ENCODE measurements at regions not wholly inside any gene's neighbourhood (a gene's known extent, or its start where the extent isn't known, plus 50 kb on each side); places are given as distances from the start of the nearest gene placed in this dataset.

- no peak for DNase-seq (ENCODE audit: low read depth)
These were observed 112.4 kb upstream of the APC start for GRCh38 chr5:112625246-112625645.

GRCh38 chr5:112625689-112626438, 111.8 kb upstream of the APC start:
- DNase-seq (ENCODE audit: low read depth): no peak

GRCh38 chr5:112626715-112627114, 111.0 kb upstream of the APC start:
- DNase-seq (ENCODE audit: low read depth): no peak

- DNase-seq (ENCODE audit: low read depth): no peak
These were observed 109.3 kb upstream of the APC start for GRCh38 chr5:112628214-112628980.

- no peak for DNase-seq (ENCODE audit: low read depth)
These were observed 107.3 kb upstream of the APC start for GRCh38 chr5:112630246-112631009.

- no peak for DNase-seq (ENCODE audit: low read depth)
These were observed 103.5 kb upstream of the APC start for GRCh38 chr5:112634166-112634565.

- DNase-seq (ENCODE audit: low read depth): no peak
These were observed 102.9 kb upstream of the APC start for GRCh38 chr5:112634796-112635195.

GRCh38 chr5:112635276-112635675, 102.4 kb upstream of the APC start:
- DNase-seq (ENCODE audit: low read depth): no peak

- no peak for DNase-seq (ENCODE audit: low read depth)
These were observed 101.6 kb upstream of the APC start for GRCh38 chr5:112635771-112636731.

- no peak for DNase-seq (ENCODE audit: low read depth)
These were observed 100.9 kb upstream of the APC start for GRCh38 chr5:112636751-112637150.

GRCh38 chr5:112637343-112637742, 100.3 kb upstream of the APC start:
- no peak for DNase-seq (ENCODE audit: low read depth)

- DNase-seq (ENCODE audit: low read depth): no peak
These were observed 97.1 kb upstream of the APC start for GRCh38 chr5:112640546-112640945.

- DNase-seq (ENCODE audit: low read depth): no peak
These were observed 96.1 kb upstream of the APC start for GRCh38 chr5:112641515-112642110.

- DNase-seq (ENCODE audit: low read depth): no peak
These were observed 94.8 kb upstream of the APC start for GRCh38 chr5:112642885-112643284.

- DNase-seq (ENCODE audit: low read depth): no peak
These were observed 94.2 kb upstream of the APC start for GRCh38 chr5:112643339-112643971.

- no peak for DNase-seq (ENCODE audit: low read depth)
These were observed 91.3 kb upstream of the APC start for GRCh38 chr5:112646139-112646936.

GRCh38 chr5:112647428-112647827, 90.3 kb upstream of the APC start:
- no peak for DNase-seq (ENCODE audit: low read depth)

- DNase-seq (ENCODE audit: low read depth): no peak
These were observed 89.4 kb upstream of the APC start for GRCh38 chr5:112648264-112648663.

GRCh38 chr5:112649882-112650281, 87.8 kb upstream of the APC start:
- no peak for DNase-seq (ENCODE audit: low read depth)
